Activated CD8-positive, alpha-beta memory T cell treated with anti-CD3 and anti-CD28 coated beads, Interleukin-2, amount 10 ng/mL, durations not matched to agents 7 days and 5 days (primary cell): ENCODE measurements at regions not wholly inside any gene's neighbourhood (a gene's known extent, or its start where the extent isn't known, plus 50 kb on each side); places are given as distances from the start of the nearest gene placed in this dataset.
"Not testable (repeated sequence)": the region's sequence is repeated elsewhere in the genome, so short reads cannot be mapped to it uniquely, and the experiment has no call there.

ENCODE experiments used
- ATAC-seq: fragments of 150-1000 bp; cut with Tn5 transposase; one replicate; pipeline ENCODE4 v1.10.0; 2021; ENCODE audit warnings: moderate library complexity
- CTCF ChIA-PET: fragments of 350-600 bp; sonication (Branson Sonifier 250); formaldehyde crosslinking; loops from one replicate; lab custom pipeline; 2021; ENCODE audit warnings: antibody characterized with exemption; lab: Charles Lee
- DNase-seq: peaks from one replicate; pipeline ENCODE4 v3.0.0-alpha.2; 2020
- H3K27ac Mint-ChIP-seq: one replicate; pipeline ENCODE4 v1.8.0; 2021; ENCODE audit warnings: mild to moderate bottlenecking, mixed read lengths
- H3K27me3 Mint-ChIP-seq: one replicate; pipeline ENCODE4 v1.8.0; 2021; ENCODE audit warnings: mixed read lengths
- H3K36me3 Mint-ChIP-seq: one replicate; pipeline ENCODE4 v1.8.0; 2021; ENCODE audit warnings: mild to moderate bottlenecking, mixed read lengths
- H3K4me1 Mint-ChIP-seq: one replicate; pipeline ENCODE4 v1.8.0; 2021; ENCODE audit warnings: mixed read lengths
- H3K4me3 Mint-ChIP-seq: one replicate; pipeline ENCODE4 v1.8.0; 2021; ENCODE audit warnings: mild to moderate bottlenecking, moderate library complexity, mixed read lengths
- H3K9me3 Mint-ChIP-seq: one replicate; pipeline ENCODE4 v1.8.0; 2022; ENCODE audit warnings: low read depth, mixed read lengths

DNA sequence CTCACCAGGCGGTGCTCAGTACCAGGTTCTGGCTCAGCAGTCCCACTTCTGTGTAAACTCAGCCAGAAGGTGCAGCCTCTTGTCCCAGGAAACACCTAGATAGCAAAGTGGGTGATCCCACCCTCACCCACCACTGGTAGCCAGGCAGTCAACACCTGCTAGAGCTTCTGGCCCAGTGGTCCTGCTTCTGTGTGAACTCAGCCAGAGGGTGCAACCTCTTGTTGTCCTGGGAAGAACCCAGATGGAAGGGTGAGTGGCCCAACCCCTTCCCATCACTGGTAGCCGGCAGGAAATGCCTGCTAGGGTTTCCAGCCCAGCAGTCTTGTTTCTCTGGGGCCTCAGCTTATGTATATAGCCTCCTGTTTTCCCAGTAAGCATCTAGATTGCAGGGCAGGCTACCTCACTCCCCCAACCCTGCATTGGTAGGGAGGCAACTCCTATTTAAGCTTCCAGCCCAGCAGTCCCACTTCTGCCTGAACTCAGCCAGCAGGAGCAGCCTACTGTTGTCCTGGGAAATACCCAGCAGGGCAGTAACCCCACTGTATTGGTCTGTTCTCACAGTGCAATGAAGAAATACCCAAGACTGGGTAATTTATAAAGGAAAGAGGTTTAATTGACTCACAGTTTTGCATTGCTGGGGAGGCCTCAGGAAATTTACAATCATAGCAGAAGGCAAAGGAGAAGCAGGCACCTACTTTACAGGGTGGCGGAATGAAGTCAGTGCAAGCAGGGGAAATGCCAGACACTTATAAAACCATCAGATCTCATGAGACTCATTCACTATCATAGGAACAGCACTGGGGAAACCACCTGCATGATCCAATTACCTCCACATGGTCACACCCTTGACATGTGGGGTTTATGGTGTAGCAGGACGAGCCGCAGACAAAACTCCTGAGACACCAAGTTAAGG lies 110.6 kb downstream of the DTWD1 start:
- CTCF ChIA-PET, result no interaction called here
- no peak overlapping the region for H3K27ac Mint-ChIP-seq
- no peaks in the 10 kb centered on the region for H3K36me3 Mint-ChIP-seq
- H3K9me3 Mint-ChIP-seq, result peaks cover 3% of the 10 kb centered on the region
- no peak overlapping the region for H3K4me3 Mint-ChIP-seq
- H3K4me1 Mint-ChIP-seq, result no peaks in the 10 kb centered on the region
- H3K27me3 Mint-ChIP-seq, result peaks cover 29% of the 10 kb centered on the region
- ATAC-seq, result no peak
- DNase-seq, result no peak

- H3K4me3 Mint-ChIP-seq, CTCF ChIA-PET, H3K4me1 Mint-ChIP-seq, H3K36me3 Mint-ChIP-seq, H3K27ac Mint-ChIP-seq, DNase-seq, H3K9me3 Mint-ChIP-seq, ATAC-seq: not testable (repeated sequence)
- peaks cover 31% of the 10 kb centered on the region for H3K27me3 Mint-ChIP-seq
Observed at GRCh38 chr15:49732109-49732508, 111.3 kb downstream of the DTWD1 start.

- H3K36me3 Mint-ChIP-seq, CTCF ChIA-PET, H3K9me3 Mint-ChIP-seq, H3K27ac Mint-ChIP-seq, ATAC-seq, H3K4me1 Mint-ChIP-seq, DNase-seq, H3K4me3 Mint-ChIP-seq: not testable (repeated sequence)
- peaks cover 41% of the 10 kb centered on the region for H3K27me3 Mint-ChIP-seq
Observed at GRCh38 chr15:49734089-49734488, 113.2 kb downstream of the DTWD1 start.

DNA sequence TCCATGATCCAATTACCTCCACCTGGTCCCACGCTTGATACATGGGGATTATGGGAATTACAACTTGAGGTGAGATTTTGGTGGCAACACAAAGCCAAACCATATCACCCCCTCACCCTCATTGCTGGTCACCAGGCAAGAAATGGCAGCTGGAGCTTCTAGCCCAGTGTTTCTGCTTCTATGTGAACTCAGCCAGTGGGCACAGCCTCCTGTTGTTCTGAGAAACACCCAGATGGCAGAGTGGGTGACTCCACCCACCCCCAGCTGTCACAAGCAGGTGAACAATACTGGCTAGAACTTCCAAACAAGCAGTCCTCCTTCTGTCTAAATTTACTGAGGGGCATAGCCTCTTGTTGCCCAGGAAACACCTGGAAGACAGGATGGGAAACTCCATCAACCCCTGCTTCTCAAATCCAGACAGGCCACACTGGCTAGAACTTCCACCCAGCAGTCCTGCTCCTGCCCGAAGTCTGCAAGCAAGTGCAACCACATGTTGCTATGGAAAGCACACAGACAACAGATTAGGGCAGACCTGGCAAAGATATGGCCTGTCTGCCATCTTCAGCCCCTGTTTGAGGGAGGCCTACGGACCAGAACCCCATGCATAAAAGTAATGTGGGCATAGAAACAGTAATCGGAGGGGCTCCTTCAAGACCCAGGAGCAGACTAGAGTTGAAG lies 114.1 kb downstream of the DTWD1 start:
- Mint-ChIP-seq H3K36me3 (no peaks in the 10 kb centered on the region), H3K9me3 (no peaks in the 10 kb centered on the region), H3K27ac (no peak overlapping the region), H3K4me1 (no peaks in the 10 kb centered on the region), H3K27me3 (peaks cover 48% of the 10 kb centered on the region), H3K4me3 (no peak overlapping the region)
- DNase-seq, result no peak
- ATAC-seq, result no peak
- CTCF ChIA-PET, result no interaction called here

- Mint-ChIP-seq H3K36me3 (no peaks in the 10 kb centered on the region), H3K27ac (no peak overlapping the region), H3K4me1 (no peaks in the 10 kb centered on the region), H3K9me3 (no peaks in the 10 kb centered on the region), H3K4me3 (no peak overlapping the region), H3K27me3 (peaks cover 47% of the 10 kb centered on the region)
- no peak for DNase-seq
- CTCF ChIA-PET, result no interaction called here
- no peak for ATAC-seq
Observed at GRCh38 chr15:49737127-49737526, 116.3 kb downstream of the DTWD1 start.

GRCh38 chr15:49741712-49742111 lies 120.9 kb downstream of the DTWD1 start:
- H3K27ac Mint-ChIP-seq, result no peak overlapping the region
- H3K9me3 Mint-ChIP-seq, result no peaks in the 10 kb centered on the region
- no peak for ATAC-seq
- CTCF ChIA-PET, result no interaction called here
- no peaks in the 10 kb centered on the region for H3K4me1 Mint-ChIP-seq
- H3K27me3 Mint-ChIP-seq, result peaks cover 48% of the 10 kb centered on the region
- H3K36me3 Mint-ChIP-seq, result no peaks in the 10 kb centered on the region
- no peak for DNase-seq
- H3K4me3 Mint-ChIP-seq, result no peak overlapping the region

- CTCF ChIA-PET, result no interaction called here
- no peak for DNase-seq
- H3K4me3 Mint-ChIP-seq, result no peak overlapping the region
- H3K36me3 Mint-ChIP-seq, result no peaks in the 10 kb centered on the region
- H3K27ac Mint-ChIP-seq, result no peak overlapping the region
- H3K9me3 Mint-ChIP-seq, result no peaks in the 10 kb centered on the region
- no peak for ATAC-seq
- H3K4me1 Mint-ChIP-seq, result no peaks in the 10 kb centered on the region
- peaks cover 44% of the 10 kb centered on the region for H3K27me3 Mint-ChIP-seq
Observed at GRCh38 chr15:49742381-49742780, 121.5 kb downstream of the DTWD1 start.

DNA sequence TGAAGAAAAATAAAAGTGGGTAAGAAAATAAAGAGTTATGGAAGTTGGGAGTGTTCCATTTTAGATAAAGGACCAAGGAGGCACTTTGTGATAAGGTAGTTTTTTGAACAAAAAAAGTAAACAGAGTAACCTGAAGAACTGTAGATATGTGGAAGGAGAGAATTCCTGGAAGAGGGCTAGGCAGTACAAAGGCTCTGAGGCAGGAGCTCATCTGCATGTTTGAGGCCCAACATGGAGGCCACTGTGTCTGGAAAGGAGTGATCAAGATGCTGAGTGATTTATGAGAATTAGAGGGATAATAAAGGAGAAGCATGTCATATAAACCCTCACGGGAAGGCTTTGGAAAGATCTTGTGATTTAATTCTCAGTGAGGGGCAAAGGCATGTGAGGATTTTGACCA lies 126.5 kb downstream of the DTWD1 start:
- no peak for ATAC-seq
- CTCF ChIA-PET, result no interaction called here
- Mint-ChIP-seq H3K27ac (no peak overlapping the region), H3K4me3 (no peak overlapping the region), H3K9me3 (no peaks in the 10 kb centered on the region), H3K27me3 (peaks cover 27% of the 10 kb centered on the region), H3K36me3 (no peaks in the 10 kb centered on the region), H3K4me1 (no peaks in the 10 kb centered on the region)
- no peak for DNase-seq

DNA sequence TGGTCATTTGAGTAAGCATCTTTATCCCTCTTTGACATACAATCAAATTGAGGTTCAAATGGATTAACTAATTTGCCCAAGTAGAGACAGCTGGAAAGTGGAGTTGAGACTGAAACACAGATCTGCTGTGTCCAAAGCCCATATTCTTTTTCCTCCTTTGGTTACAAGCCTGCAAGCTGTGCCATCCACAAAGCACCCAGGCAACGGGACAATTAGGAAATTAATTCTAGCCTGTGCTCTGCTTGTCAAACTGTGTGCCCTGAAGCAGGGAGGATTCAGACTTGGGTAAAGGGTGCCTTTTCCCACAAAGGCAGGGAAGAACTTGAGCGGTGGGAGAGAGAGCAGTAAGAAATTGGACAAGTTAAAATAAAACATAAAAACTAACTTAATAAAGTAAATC lies 127.9 kb downstream of the DTWD1 start:
- H3K9me3 Mint-ChIP-seq, result no peaks in the 10 kb centered on the region

DNA sequence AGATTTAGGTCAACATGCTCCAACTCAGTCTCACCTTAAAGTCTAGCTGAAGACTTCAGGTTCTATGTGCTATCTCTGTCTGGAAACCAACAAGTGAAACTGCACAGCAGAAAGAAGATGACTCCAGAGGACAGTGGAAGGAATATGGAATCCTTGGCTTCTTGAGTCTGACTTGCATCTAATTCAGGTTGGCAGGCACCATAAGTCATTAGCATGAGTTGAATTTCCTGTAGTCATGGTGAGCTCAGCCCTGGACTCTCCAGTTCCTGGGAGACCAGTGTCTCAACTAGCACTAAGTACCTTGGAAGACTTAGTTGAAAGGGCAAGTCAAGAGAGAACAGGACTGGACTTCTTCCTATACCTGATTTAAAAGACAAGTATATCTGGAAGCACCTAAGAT lies 129.7 kb downstream of the DTWD1 start:
- Mint-ChIP-seq H3K9me3 (no peaks in the 10 kb centered on the region), H3K4me3 (no peak overlapping the region), H3K36me3 (no peaks in the 10 kb centered on the region), H3K27ac (no peak overlapping the region), H3K27me3 (peaks cover 22% of the 10 kb centered on the region), H3K4me1 (no peaks in the 10 kb centered on the region)
- CTCF ChIA-PET, result no interaction called here
- ATAC-seq (no peak), DNase-seq (no peak)

More for the DNA sequence above, 127.9 kb downstream of the DTWD1 start:
- Mint-ChIP-seq H3K4me3 (no peak overlapping the region), H3K36me3 (no peaks in the 10 kb centered on the region), H3K27ac (no peak overlapping the region), H3K4me1 (no peaks in the 10 kb centered on the region), H3K27me3 (peaks cover 30% of the 10 kb centered on the region)
- ATAC-seq, result no peak
- DNase-seq, result no peak
- CTCF ChIA-PET, result interaction anchor here (0.6 kb wide), 1 partner anchor 856 kb away, joined by 3 read pairs; no protein-coding TSS in a partner anchor

- DNase-seq (no peak), ATAC-seq (no peak)
- Mint-ChIP-seq H3K9me3 (no peaks in the 10 kb centered on the region), H3K27me3 (peaks cover 22% of the 10 kb centered on the region), H3K27ac (no peak overlapping the region), H3K4me1 (no peaks in the 10 kb centered on the region), H3K4me3 (no peak overlapping the region), H3K36me3 (no peaks in the 10 kb centered on the region)
- CTCF ChIA-PET, result no interaction called here
Observed at GRCh38 chr15:49751191-49751590, 130.3 kb downstream of the DTWD1 start.

- Mint-ChIP-seq H3K4me3 (no peak overlapping the region), H3K9me3 (no peaks in the 10 kb centered on the region), H3K36me3 (no peaks in the 10 kb centered on the region), H3K4me1 (no peaks in the 10 kb centered on the region), H3K27me3 (peaks cover 22% of the 10 kb centered on the region), H3K27ac (no peak overlapping the region)
- CTCF ChIA-PET, result no interaction called here
- ATAC-seq, result no peak
- no peak for DNase-seq
Observed at GRCh38 chr15:49751751-49752150, 130.9 kb downstream of the DTWD1 start.

- no peaks in the 10 kb centered on the region for H3K4me1 Mint-ChIP-seq
- no peak overlapping the region for H3K4me3 Mint-ChIP-seq
- H3K9me3 Mint-ChIP-seq, result no peaks in the 10 kb centered on the region
- H3K27me3 Mint-ChIP-seq, result peaks cover 20% of the 10 kb centered on the region
- no peaks in the 10 kb centered on the region for H3K36me3 Mint-ChIP-seq
- CTCF ChIA-PET, result no interaction called here
- DNase-seq (no peak), ATAC-seq (no peak)
- no peak overlapping the region for H3K27ac Mint-ChIP-seq
Observed at GRCh38 chr15:49752517-49752916, 131.7 kb downstream of the DTWD1 start.

- peaks cover 11% of the 10 kb centered on the region for H3K27me3 Mint-ChIP-seq
- H3K9me3 Mint-ChIP-seq, result peaks cover 26% of the 10 kb centered on the region
- H3K4me3 Mint-ChIP-seq, result no peak overlapping the region
- no peak overlapping the region for H3K27ac Mint-ChIP-seq
- ATAC-seq (no peak), DNase-seq (no peak)
- peaks cover 1% of the 10 kb centered on the region for H3K36me3 Mint-ChIP-seq
- H3K4me1 Mint-ChIP-seq, result no peaks in the 10 kb centered on the region
- CTCF ChIA-PET, result no interaction called here
Observed at GRCh38 chr15:49758456-49758855, 137.6 kb downstream of the DTWD1 start.
